Endometrium (tissue), 2 donors: ENCODE measurements at regions not wholly inside any gene's neighbourhood (a gene's known extent, or its start where the extent isn't known, plus 50 kb on each side); places are given as distances from the start of the nearest gene placed in this dataset.
"Not testable (repeated sequence)": the region's sequence is repeated elsewhere in the genome, so short reads cannot be mapped to it uniquely, and the experiment has no call there.

ENCODE experiments used
- FAIRE-seq: peaks from 2 replicates; lab custom pipeline; 2012; peaks lifted over from hg19 to GRCh38; lab: Jason Lieb, UNC
- donor health status: control.
- donor health status: control.

- no peak for FAIRE-seq
Observed at GRCh38 chr4:97238956-97239666, 904.2 kb downstream of the STPG2 start.

- FAIRE-seq = no peak
Observed at GRCh38 chr4:97239667-97239997, 903.6 kb downstream of the STPG2 start.

- FAIRE-seq = no peak
Observed at GRCh38 chr4:97252615-97253154, 890.6 kb downstream of the STPG2 start.

GRCh38 chr4:97262769-97263168 is 880.5 kb downstream of the STPG2 start:
- no peak for FAIRE-seq

- no peak for FAIRE-seq
Observed at GRCh38 chr4:97270051-97270450, 873.2 kb downstream of the STPG2 start.

- FAIRE-seq = no peak
Observed at GRCh38 chr4:97279391-97279790, 863.9 kb downstream of the STPG2 start.

GRCh38 chr4:97300561-97300960 is 842.7 kb downstream of the STPG2 start:
- no peak for FAIRE-seq

GRCh38 chr4:97305351-97305750 is 837.9 kb downstream of the STPG2 start:
- no peak for FAIRE-seq

- FAIRE-seq = no peak
Observed at GRCh38 chr4:97309121-97309520, 834.2 kb downstream of the STPG2 start.

- FAIRE-seq = no peak
Observed at GRCh38 chr4:97317201-97317600, 826.1 kb downstream of the STPG2 start.

GRCh38 chr4:97317671-97318070 is 825.6 kb downstream of the STPG2 start:
- no peak for FAIRE-seq

GRCh38 chr4:97325751-97326150 is 817.5 kb downstream of the STPG2 start:
- not testable (repeated sequence) for FAIRE-seq

- no peak for FAIRE-seq
Observed at GRCh38 chr4:97330917-97331316, 812.4 kb downstream of the STPG2 start.

GRCh38 chr4:97334348-97334747 is 808.9 kb downstream of the STPG2 start:
- FAIRE-seq = no peak

- FAIRE-seq = no peak
Observed at GRCh38 chr4:97349468-97350186, 793.6 kb downstream of the STPG2 start.

GRCh38 chr4:97353876-97354275 is 789.4 kb downstream of the STPG2 start:
- no peak for FAIRE-seq

- no peak for FAIRE-seq
Observed at GRCh38 chr4:97359826-97360225, 783.5 kb downstream of the STPG2 start.

GRCh38 chr4:97360733-97361132 is 782.5 kb downstream of the STPG2 start:
- FAIRE-seq = no peak

- FAIRE-seq = no peak
Observed at GRCh38 chr4:97367878-97368277, 775.4 kb downstream of the STPG2 start.

GRCh38 chr4:97370568-97370967 is 772.7 kb downstream of the STPG2 start:
- FAIRE-seq = no peak

GRCh38 chr4:97374526-97374925 is 768.8 kb downstream of the STPG2 start:
- no peak for FAIRE-seq

GRCh38 chr4:97386969-97387368 is 756.3 kb downstream of the STPG2 start:
- no peak for FAIRE-seq

- FAIRE-seq = no peak
Observed at GRCh38 chr4:97394653-97395052, 748.6 kb downstream of the STPG2 start.

GRCh38 chr4:97396097-97396496 is 747.2 kb downstream of the STPG2 start:
- FAIRE-seq = no peak
